GM12875 (cell line): ENCODE measurements at regions not wholly inside any gene's neighbourhood (a gene's known extent, or its start where the extent isn't known, plus 50 kb on each side); places are given as distances from the start of the nearest gene placed in this dataset.
A peak's percentile ranks its signal among the peaks of the same experiment; 100 is the strongest.

Experiments
- H3K4me3 ChIP-seq: one replicate; pipeline ENCODE4 v1.5.1; 2011; ENCODE audit warnings: low read depth, low read length, control low read depth
- CTCF ChIP-seq: IDR thresholded peaks from 2 replicates; pipeline ENCODE4 v1.5.1; 2011; ENCODE audit warnings: low read depth, mild to moderate bottlenecking, control low read depth, inconsistent platforms, low read length, moderate library complexity, borderline replicate concordance; ENCODE audit not compliant: insufficient read depth

GRCh38 chr4:159747983-159748382 lies 645.1 kb downstream of the RAPGEF2 start:
- TF ChIP-seq CTCF = no peak
- no peak overlapping the region for H3K4me3 ChIP-seq

DNA sequence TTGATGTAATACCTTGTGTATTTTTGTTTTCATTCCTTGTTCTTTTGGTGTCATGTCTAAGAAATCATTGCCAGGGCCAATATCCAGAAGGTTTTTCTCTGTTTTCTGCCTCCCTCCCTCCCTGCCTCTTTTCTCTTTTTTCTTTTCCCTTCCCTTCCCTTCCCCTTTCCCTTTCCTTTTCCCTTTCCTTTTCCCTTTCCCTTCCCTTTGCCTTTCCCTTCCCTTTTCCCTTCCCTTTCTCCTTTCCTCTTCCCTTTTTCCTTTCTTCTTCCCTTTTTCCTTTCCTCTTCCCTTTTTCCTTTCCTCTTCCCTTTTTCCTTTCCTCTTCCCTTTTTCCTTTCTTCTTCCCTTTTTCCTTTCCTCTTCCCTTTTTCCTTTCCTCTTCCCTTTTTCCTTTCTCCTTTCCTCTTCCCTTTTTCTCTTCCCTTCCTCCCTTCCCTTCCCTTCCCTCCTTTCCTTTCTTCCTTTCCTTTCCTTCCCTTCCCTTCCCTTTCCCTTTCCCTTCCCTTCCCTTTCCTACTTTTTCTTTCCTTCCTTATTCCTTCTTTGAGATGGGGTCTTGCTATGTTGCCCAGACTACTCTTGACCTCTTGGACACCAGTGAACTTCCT lies 646.1 kb downstream of the RAPGEF2 start:
- no peak overlapping the region for H3K4me3 ChIP-seq
- no peak for TF ChIP-seq CTCF

- no peak overlapping the region for H3K4me3 ChIP-seq
- no peak for TF ChIP-seq CTCF
Measured at GRCh38 chr4:159757499-159757898, 654.6 kb downstream of the RAPGEF2 start.

DNA sequence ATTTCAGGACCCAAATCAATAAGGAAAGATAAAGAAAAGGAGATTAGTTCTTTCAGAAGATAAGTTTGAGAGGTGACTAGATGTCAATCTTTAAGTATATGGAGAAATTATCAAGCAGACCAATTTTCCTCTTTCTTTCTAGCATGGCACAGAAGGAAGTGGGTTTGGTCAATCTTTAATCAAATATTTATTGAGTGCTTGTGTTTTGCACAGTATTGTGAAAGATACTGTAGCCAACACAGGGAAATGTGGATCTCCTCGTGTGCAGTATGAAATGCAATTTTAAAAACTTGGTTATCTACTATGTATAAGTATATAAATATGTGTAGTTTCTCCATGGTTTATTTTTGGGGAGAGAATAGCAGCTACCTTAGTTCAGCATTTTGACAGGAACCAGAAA lies 655.2 kb downstream of the RAPGEF2 start:
- TF ChIP-seq CTCF = no peak
- H3K4me3 ChIP-seq = no peak overlapping the region

GRCh38 chr4:159762672-159763071 lies 659.8 kb downstream of the RAPGEF2 start:
- TF ChIP-seq CTCF = no peak
- no peak overlapping the region for H3K4me3 ChIP-seq

GRCh38 chr4:159764343-159764952 lies 661.6 kb downstream of the RAPGEF2 start:
- peak; percentile 32; the same call in 1 of the 2 replicates for TF ChIP-seq CTCF
- no peak overlapping the region for H3K4me3 ChIP-seq

GRCh38 chr4:159765382-159765781 lies 662.5 kb downstream of the RAPGEF2 start:
- H3K4me3 ChIP-seq = no peak overlapping the region
- TF ChIP-seq CTCF = no peak
